GM18858 (cell line): ENCODE measurements at regions not wholly inside any gene's neighbourhood (a gene's known extent, or its start where the extent isn't known, plus 50 kb on each side); places are given as distances from the start of the nearest gene placed in this dataset.
"Not testable (repeated sequence)": the region's sequence is repeated elsewhere in the genome, so short reads cannot be mapped to it uniquely, and the experiment has no call there.

ENCODE experiments used
- ATAC-seq: cut with Tn5 transposase; IDR thresholded peaks from one replicate; pipeline ENCODE4 v1.9.1; 2021; ENCODE audit not compliant: unreplicated experiment

DNA sequence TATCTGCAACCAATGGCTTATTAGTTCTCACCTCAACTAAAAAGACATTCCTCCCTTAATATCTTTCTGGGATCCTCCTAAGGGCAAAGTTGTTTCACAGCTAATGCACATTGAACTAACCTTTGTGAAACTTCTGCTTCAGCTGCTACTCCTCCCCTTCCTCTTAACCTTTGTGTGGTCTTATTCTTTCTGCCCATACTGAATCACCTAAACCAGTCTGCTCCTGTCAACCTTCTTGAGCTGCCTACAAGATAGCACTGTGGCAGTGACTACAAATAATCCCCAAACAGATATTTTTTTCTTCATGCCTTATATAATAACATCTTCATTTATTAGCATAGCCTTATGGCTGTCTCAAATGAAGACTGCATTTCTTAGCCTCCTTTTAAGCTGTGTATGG, 1077.4 kb upstream of the ATXN7L3B start:
- no peak for ATAC-seq

DNA sequence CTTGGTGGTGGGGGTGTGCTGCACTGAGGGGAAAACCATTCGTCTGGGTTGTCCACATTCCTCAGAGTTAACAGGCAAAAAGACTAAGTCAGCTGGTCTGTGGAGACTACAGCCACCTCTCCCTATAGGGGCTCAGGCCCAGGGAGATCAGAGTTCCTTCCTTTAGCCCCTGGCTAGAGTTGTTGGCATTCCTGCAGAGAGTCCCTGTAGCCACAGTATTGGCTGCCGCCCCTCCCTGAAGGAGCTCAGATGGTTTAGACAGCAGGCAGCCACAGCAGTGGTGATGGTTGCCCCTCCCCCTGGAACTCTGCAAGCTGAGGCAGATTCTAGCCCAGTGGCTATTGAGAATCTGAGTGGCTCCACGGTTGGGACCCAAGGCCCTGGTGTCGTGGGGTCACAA, 1072.5 kb upstream of the ATXN7L3B start:
- no peak for ATAC-seq

DNA sequence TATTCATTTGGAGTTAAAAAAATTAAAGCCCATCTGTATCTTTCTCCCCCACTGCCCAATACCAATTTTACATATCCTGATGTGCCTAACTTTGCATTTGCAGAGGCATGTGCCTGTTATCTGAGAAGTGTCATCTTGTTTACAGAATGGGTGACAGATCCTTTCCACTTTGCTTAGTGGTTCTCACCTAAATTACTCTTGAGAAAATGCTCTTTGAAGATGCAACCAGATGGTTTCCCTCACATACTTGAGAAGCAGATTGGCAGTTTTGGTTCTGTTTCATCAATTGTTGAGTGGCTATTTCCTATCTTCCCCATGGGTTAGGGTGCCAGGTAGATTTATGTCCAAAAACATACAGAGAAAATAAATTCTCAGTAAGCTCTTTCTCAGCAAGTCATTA, 1051.4 kb upstream of the ATXN7L3B start:
- no peak for ATAC-seq

GRCh38 chr12:73506611-73507010, 1031.0 kb upstream of the ATXN7L3B start:
- ATAC-seq, result no peak

GRCh38 chr12:73514672-73515071, 1023.0 kb upstream of the ATXN7L3B start:
- ATAC-seq, result no peak

GRCh38 chr12:73517859-73518258, 1019.8 kb upstream of the ATXN7L3B start:
- ATAC-seq, result no peak

GRCh38 chr12:73529231-73529630, 1008.4 kb upstream of the ATXN7L3B start:
- no peak for ATAC-seq

GRCh38 chr12:73529954-73530353, 1007.7 kb upstream of the ATXN7L3B start:
- ATAC-seq, result no peak

GRCh38 chr12:73531752-73532151, 1005.9 kb upstream of the ATXN7L3B start:
- ATAC-seq, result no peak

DNA sequence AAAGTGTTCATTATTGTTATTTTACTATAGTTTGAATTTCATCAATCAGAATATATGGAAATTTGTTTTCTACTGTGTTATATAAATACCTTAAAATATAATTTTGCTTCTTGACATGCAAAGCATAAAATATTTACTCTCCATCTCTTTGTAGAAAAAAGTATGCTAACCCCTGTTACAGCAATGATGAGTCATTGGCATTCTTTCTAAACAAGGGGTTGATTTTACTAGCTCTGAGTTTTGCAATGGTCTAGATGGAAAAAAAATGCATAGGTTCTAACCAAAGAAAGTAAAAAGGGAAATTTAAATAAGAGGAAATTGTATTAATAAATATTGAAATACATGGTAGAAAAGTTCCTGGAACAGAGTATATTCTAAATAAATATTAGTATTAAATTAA, 990.2 kb upstream of the ATXN7L3B start:
- no peak for ATAC-seq

GRCh38 chr12:73585136-73585535, 952.5 kb upstream of the ATXN7L3B start:
- ATAC-seq, result no peak

GRCh38 chr12:73589220-73589619, 948.4 kb upstream of the ATXN7L3B start:
- no peak for ATAC-seq

DNA sequence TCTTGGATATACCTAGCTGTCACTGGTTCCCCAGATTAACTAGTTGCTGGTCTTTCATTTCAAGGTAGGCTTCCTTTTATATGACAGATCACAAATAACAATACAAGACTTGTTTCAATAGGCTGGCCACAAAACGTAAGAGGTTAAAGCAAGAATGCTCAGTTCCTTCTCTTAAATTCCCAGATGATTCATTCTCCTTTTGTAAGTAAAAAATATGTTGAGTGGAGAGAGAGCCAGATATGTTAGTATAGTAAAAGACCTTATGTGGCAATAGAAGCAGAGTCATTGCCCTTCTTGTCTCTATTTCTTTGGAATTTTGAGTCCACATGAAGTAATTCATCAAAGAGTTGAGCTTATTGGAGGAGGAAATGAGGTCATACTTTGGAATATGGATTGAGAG, 939.0 kb upstream of the ATXN7L3B start:
- ATAC-seq, result no peak

DNA sequence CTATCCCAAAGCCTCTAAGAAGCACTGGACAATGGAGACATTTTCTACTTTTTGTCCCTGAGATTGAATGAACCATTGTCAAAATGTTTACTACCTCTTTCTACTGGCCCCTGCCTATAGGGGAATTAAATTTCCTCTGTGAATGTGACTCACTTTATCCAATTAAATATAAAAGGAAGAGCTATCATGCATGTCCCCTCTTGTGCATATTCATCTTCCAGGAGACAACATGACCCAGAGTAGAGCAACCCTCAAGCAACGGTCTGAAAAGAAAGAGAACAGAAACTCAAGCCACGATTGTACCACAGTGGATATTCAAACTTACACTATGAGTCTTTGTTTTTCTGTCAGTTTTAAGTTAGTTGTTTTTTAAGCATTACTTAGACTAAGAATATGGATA, 938.4 kb upstream of the ATXN7L3B start:
- ATAC-seq, result no peak

GRCh38 chr12:73605925-73606324, 931.7 kb upstream of the ATXN7L3B start:
- not testable (repeated sequence) for ATAC-seq

GRCh38 chr12:73612551-73612950, 925.1 kb upstream of the ATXN7L3B start:
- ATAC-seq, result no peak

DNA sequence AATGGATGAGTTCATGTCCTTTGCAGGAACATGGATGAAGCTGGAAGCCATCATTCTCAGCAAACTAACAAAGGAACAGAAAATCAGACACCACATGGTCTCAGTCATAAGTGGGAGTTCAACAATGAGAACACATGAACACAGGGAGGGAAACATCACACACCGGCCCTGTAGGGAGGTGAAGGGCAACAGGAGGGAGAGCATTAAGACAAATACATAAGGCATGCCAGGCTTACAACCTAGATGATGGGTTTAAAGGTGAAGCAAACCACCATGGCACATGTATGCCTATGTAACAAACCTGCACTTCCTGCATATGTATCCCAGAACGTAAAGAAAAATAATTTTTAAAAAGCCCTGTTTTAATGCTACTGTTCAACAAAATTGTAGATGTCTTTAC, 914.2 kb upstream of the ATXN7L3B start:
- no peak for ATAC-seq

DNA sequence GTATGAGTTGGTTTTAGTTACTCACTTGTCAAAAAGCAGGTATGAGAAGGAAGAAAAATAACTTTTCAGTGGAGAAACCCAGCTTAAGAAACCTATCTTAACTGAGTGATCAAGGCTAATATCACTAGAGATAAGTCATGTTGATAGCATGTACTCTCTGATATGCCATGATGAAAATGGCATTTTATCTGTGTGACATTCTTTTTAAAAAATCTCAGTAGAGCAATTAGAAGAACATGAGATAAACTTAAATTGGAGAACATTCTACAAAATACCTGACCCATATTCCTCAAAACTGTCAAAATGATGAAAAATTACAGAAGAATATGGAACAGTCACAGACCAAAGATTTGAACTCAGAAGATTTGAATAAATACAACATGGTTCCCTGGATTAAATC, 912.4 kb upstream of the ATXN7L3B start:
- no peak for ATAC-seq

DNA sequence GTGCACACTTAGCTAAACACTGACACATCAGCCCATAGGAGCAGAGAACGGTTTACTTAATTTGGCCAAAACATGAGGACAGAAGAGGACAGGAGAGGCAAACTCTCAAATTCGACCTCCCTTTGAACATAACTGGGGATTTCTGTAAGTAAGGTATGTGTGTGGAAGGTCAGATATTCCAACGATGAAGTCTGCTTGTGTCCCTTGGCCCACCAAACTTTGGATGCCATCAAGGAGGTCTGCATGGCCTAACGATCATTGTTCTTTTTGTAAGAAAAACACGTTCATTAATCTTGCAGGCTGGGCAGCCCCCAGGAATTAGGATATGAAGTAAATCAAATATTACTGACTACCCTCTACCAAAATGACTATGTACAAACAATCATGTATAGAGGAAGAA, 908.5 kb upstream of the ATXN7L3B start:
- no peak for ATAC-seq

DNA sequence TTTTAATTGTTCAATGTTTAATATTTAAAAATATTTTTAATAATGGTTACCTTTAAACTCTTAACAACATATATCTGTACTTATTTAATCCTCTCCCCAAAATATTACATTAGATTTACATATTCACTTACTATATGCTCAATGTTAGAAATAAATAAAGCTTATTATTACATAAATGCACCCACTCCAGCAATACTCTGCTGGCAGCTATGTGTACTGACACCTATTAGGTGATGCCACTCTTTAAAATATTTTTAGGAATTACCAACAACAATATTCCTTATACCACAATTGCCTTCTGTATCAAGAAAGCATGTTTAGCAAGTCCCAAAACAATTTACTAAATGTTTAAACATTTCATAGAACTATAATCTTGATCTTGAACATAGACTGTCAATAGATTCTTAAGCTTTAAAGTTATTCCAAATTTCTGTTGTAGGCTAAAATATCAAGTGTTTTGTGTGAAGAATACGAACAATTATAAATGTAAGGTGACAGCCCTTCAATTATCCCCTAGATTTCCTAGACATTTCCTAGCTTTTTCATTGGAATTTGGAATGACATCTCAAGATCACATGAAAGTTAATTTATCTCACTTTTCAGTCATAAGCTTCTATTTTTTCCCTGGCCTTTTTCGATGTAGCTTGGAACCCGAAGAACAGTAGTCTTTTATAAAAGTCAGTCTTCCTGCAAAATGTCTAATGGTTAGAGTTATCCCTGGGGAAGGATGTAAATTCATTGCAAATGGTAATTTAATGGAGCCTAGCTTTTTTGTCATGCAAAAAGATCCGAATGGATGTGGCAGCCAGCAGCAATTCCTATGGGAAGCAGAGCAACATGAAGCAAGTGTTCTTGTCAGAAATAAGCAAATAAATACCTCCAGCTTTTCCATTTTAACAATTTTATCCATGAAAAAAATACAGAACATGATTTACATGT, 907.5 kb upstream of the ATXN7L3B start:
- no peak for ATAC-seq

GRCh38 chr12:73632191-73632590, 905.4 kb upstream of the ATXN7L3B start:
- ATAC-seq, result no peak

DNA sequence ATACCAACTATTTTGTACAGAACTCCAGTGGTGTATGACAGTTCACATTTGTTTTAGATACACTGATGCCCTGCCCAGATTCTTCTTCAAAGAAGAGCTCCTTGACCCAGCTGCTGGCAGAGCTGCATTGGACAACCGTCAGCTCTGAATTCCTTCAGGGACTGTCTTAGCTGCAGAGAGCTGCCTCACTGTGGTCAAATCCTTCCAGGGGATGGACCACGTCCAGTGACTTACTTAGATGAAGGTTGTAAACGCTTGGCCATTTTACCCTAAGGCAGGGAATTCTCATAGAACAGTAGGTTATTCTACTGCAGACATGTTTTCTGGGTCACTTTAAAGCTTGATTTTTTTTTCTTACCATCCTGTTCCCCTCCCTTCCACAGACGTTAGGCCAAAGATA, 905.0 kb upstream of the ATXN7L3B start:
- ATAC-seq, result no peak

- not testable (repeated sequence) for ATAC-seq
Measured at GRCh38 chr12:73639397-73639796, 898.2 kb upstream of the ATXN7L3B start.
